NCI-H748 (cell line): ENCODE measurements at regions not wholly inside any gene's neighbourhood (a gene's known extent, or its start where the extent isn't known, plus 50 kb on each side); places are given as distances from the start of the nearest gene placed in this dataset.

Experiments used
- DNase-seq: peaks from one replicate; lab custom pipeline; 2025; ENCODE audit not compliant: unreplicated experiment; lab: John Stamatoyannopoulos, UW

- DNase-seq, result no peak
Measured at GRCh38 chr6:117076076-117076475, 189.3 kb upstream of the VGLL2 start.

- no peak for DNase-seq
Measured at GRCh38 chr6:117077300-117077699, 188.1 kb upstream of the VGLL2 start.

- DNase-seq, result peak; percentile 82
Measured at GRCh38 chr6:117078624-117079023, 186.7 kb upstream of the VGLL2 start.

GRCh38 chr6:117079951-117080350 lies 185.4 kb upstream of the VGLL2 start:
- DNase-seq, result no peak

DNA sequence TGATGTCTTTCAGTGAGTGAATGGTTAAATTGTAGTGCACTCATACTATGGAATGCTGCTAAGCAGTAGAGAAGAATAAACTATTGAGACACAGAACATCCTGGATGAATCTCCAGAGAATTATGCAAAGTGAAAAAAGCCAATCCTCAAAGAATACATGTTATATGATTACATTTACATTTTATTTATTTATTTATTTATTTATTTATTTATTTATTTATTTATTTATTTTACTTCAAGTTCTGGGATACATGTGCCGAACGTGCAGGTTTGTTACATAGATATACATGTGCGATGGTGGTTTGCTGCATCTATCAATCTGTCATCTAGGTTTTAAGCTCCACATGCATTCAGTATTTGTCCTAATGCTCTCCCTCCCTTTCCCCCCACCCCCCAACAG lies 175.8 kb upstream of the VGLL2 start:
- DNase-seq, result no peak

DNA sequence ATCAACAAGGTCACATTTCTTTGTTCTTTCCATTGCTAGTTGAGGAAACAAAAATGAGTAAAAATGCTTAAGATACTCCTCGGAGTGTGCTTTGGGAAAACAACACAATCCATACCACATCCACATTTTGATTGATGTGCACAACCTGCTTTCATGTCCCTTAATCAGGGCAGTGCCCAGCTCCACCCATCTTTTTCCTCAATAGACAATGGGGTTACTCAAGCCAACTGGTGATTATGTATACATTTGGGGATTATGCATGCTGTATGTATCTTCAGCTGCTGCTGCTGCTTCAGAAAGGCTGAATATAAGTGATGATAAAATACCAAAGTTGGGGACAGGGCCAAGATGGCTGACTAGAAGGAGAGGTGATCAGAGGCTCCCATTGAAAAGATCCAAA lies 155.2 kb upstream of the VGLL2 start:
- no peak for DNase-seq

GRCh38 chr6:117110737-117111136 lies 154.6 kb upstream of the VGLL2 start:
- no peak for DNase-seq

GRCh38 chr6:117117652-117118051 lies 147.7 kb upstream of the VGLL2 start:
- no peak for DNase-seq

DNA sequence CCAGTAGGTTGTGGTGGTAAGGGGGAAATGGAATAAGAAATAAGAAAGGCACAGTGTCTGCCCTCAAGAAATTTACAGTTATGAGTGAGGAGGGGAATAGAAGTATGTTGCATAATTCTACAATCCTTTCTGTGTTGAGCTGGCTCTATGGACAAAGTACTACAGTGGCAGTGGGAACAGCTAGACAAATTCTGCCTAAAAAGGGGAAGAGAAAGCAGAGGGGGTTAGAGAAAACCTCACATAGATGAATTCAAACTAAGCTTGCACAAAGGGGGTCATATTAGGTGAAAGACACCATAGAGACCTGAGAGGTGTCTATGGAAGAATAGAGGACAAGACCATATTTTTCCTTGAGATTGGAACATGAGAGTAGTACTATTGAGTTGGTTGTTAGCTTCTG lies 146.9 kb upstream of the VGLL2 start:
- no peak for DNase-seq

- DNase-seq, result no peak
Measured at GRCh38 chr6:117126213-117126612, 139.1 kb upstream of the VGLL2 start.

DNA sequence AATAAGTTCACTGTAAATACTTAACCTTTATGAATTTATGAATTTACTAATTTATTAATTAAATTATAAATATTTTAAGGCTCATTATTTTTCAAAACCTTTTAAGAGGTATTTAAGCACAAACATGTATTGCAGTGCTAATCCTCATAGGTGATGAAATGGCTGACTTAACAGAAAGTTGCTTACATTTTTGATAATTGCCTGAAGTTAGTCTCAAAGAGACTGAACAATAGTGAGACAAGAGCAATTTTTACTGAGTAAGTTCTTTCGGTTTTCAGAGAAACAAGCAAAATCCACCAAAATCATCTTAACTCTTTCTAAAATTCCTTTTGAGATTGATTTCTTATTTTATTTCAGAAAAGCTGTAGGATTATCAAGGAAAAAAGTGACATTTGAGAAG lies 137.3 kb upstream of the VGLL2 start:
- DNase-seq, result no peak

DNA sequence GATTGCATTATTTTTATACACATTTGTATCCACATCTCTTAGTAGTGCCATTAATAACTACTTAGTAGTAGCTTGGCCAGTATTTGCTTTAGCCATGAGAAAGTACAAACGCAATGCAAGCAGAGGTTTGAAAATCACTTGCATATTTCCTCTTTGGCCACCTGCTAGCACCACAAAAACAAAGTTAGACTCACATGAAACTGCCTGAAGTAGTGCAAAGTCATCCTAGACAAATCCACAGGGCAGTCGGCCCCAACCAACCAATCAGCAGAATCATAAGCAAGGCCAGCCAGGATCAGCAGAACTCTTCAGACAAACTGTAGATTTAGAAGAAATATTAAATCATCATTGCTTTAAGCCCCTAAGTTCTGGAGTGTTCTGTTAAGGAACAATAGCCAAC lies 135.2 kb upstream of the VGLL2 start:
- no peak for DNase-seq

GRCh38 chr6:117136702-117137101 lies 128.7 kb upstream of the VGLL2 start:
- no peak for DNase-seq

GRCh38 chr6:117137711-117138110 lies 127.6 kb upstream of the VGLL2 start:
- no peak for DNase-seq

- DNase-seq, result no peak
Measured at GRCh38 chr6:117138425-117138824, 126.9 kb upstream of the VGLL2 start.

GRCh38 chr6:117138920-117139319 lies 126.4 kb upstream of the VGLL2 start:
- no peak for DNase-seq

- no peak for DNase-seq
Measured at GRCh38 chr6:117142142-117142541, 123.2 kb upstream of the VGLL2 start.

GRCh38 chr6:117142995-117143394 lies 122.4 kb upstream of the VGLL2 start:
- no peak for DNase-seq

DNA sequence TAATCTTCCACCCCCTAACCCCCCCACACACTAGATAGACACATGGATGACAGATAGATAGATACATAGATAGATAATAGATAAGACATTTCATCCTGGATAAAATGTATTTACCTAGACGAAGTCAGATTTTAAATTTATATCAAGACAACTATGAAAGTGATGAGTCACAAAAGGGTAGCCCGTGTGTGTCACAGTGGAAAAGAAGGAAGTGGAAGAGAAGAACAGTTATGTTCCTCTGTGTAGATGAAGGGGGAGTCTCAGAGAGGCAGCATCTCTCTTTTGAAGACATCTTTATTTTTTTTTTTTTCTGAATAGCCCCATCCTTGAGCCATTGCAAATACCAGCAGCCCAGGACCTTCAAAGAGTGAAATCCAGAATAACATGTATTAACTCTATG lies 121.7 kb upstream of the VGLL2 start:
- DNase-seq, result no peak

GRCh38 chr6:117145940-117146339 lies 119.4 kb upstream of the VGLL2 start:
- no peak for DNase-seq

DNA sequence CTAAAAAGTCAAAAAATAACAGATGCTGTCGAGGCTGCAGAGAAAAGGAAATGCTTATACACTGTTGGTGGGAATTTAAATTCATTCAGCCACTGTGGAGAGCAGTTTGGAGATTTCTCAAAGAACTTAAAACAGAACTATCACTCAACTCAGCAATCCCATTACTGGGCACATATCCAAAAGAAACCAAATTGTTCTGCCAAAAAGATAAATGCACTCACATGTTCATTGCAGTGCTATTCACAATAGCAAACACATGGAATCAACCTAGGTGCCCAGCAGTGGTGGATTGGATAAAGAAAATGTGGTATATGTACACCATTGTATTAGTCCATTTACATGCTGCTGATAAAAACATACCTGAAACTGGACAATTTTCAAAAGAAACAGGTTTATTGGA lies 116.0 kb upstream of the VGLL2 start:
- DNase-seq, result no peak

GRCh38 chr6:117156741-117157140 lies 108.6 kb upstream of the VGLL2 start:
- DNase-seq, result no peak

DNA sequence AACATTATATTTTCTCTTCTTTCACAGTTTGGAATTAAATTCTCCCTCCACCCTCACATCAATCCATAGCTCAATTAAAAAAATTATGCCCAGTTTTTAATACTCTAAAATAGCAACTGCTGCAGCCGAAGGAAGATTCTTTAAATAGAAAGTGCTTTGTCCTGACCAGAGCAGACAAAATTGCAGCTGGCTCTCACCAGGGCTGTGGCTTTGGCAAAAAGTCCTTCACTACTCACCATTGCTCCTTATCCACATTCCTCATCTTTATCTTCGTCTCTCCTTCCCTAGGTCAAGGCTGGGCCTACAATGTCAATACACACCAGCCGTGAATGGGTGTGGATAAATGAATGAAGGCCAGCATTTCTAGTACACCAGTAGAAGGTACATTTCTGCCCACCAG lies 107.9 kb upstream of the VGLL2 start:
- no peak for DNase-seq

DNA sequence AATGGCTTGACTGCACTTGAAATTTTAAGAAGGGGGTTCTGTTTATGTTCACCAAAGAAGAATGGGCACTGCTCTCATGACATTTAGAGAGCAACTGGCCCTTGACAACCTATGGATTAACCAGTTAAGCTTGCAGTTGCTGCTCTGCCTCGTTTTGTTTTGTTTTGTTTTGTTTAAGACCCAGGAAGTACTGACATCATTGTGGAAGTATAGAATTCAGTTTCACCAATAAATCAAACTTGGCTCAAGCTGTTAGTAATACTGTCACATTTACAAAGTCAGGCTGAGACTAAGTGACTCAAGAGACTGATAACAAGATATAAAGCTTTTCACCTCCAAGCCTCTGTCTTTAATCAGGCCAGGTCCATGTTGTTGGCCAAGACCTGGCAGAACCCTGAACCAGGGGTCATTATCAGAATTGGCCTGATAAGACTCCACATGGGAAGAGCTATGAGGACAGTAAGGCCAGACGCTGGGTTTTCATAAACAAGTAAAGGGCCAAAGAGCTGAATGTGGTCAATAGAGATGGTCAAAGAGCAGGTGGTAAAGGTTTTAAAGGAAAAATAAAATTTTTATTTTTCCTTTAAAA lies 99.4 kb upstream of the VGLL2 start:
- DNase-seq, result no peak
